Neural cell (in vitro differentiated cells): ENCODE measurements at regions not wholly inside any gene's neighbourhood (a gene's known extent, or its start where the extent isn't known, plus 50 kb on each side); places are given as distances from the start of the nearest gene placed in this dataset.
A peak's percentile ranks its signal among the peaks of the same experiment; 100 is the strongest.

Experiments used
- H2AFZ ChIP-seq: fragments of 200-600, 300-800 bp; sonication (generic), shearing (Covaris generic); 2 replicates; pipeline ENCODE4 v1.6.0; 2014; ENCODE audit warnings: low read depth, mild to moderate bottlenecking, antibody characterized with exemption, low read length, moderate library complexity
- H3F3A ChIP-seq: fragments of 200-600 bp; shearing (Covaris generic); 2 replicates; pipeline ENCODE4 v1.6.1; 2016; ENCODE audit warnings: mild to moderate bottlenecking, moderate library complexity, mixed read lengths, antibody characterized with exemption, low read length; ENCODE audit not compliant: insufficient read depth, poor library complexity, severe bottlenecking
- H3K27ac ChIP-seq: fragments of 200-600, 300-800 bp; sonication (generic), shearing (Covaris generic); 2 replicates; pipeline ENCODE4 v1.5.1; 2014; ENCODE audit warnings: mild to moderate bottlenecking, low read length, moderate library complexity
- H3K27me3 ChIP-seq: fragments of 300-800, 200-600 bp; sonication (generic), shearing (Covaris generic); 2 replicates; pipeline ENCODE4 v1.6.0; 2014; ENCODE audit warnings: mild to moderate bottlenecking, low read depth, low read length, moderate library complexity; ENCODE audit not compliant: insufficient read depth
- H3K36me3 ChIP-seq: fragments of 300-800, 200-600 bp; sonication (generic), shearing (Covaris generic); 2 replicates; pipeline ENCODE4 v1.5.1; 2014; ENCODE audit warnings: mild to moderate bottlenecking, antibody characterized with exemption, low read length, moderate library complexity; ENCODE audit not compliant: insufficient read depth
- H3K4me2 ChIP-seq: fragments of 300-800, 200-600 bp; sonication (generic), shearing (Covaris generic); 2 replicates; pipeline ENCODE4 v1.6.0; 2014; ENCODE audit warnings: mild to moderate bottlenecking, low read length
- H3K4me3 ChIP-seq: fragments of 300-800, 200-600 bp; sonication (generic), shearing (Covaris generic); 2 replicates; pipeline ENCODE4 v1.5.1; 2014; ENCODE audit warnings: mild to moderate bottlenecking, low read length, moderate library complexity
- H3K79me2 ChIP-seq: fragments of 200-600 bp; shearing (Covaris generic); replicated peaks from 2 replicates; pipeline ENCODE4 v1.6.0; 2014; ENCODE audit warnings: mild to moderate bottlenecking, low read length, moderate library complexity; ENCODE audit not compliant: insufficient read depth
- H3K9ac ChIP-seq: fragments of 300-800, 200-600 bp; sonication (generic), shearing (Covaris generic); 2 replicates; pipeline ENCODE4 v1.6.1; 2016; ENCODE audit warnings: mild to moderate bottlenecking, low read length, mixed read lengths
- H3K9me2 ChIP-seq: fragments of 200-600 bp; shearing (Covaris generic); 2 replicates; pipeline ENCODE4 v1.6.1; 2016; ENCODE audit warnings: mild to moderate bottlenecking, low read length, mixed read lengths; ENCODE audit not compliant: insufficient read depth
- H3K9me3 ChIP-seq: fragments of 200-600, 300-800 bp; sonication (generic), shearing (Covaris generic); 2 replicates; pipeline ENCODE4 v1.6.1; 2016; ENCODE audit warnings: mild to moderate bottlenecking, mixed run types, low read length, moderate library complexity, mixed read lengths
- H4K20me1 ChIP-seq: fragments of 200-600 bp; shearing (Covaris generic); 2 replicates; pipeline ENCODE4 v1.6.1; 2016; ENCODE audit warnings: mild to moderate bottlenecking, mixed run types; ENCODE audit not compliant: insufficient read depth
- EP300 ChIP-seq: fragments of 450-650 bp; conservative IDR thresholded peaks from 2 replicates; pipeline ENCODE4 v1.6.1; 2014; ENCODE audit warnings: antibody characterized with exemption, mild to moderate bottlenecking, moderate library complexity; ENCODE audit not compliant: poor library complexity, severe bottlenecking
- EZH2 ChIP-seq: fragments of 200-600, 300-800 bp; shearing (Covaris generic), sonication (generic); IDR thresholded peaks from 2 replicates; pipeline ENCODE4 v1.6.1; 2014; ENCODE audit warnings: antibody characterized with exemption, low read length, borderline replicate concordance, mild to moderate bottlenecking; ENCODE audit not compliant: insufficient read depth, poor library complexity, severe bottlenecking
- MXI1 ChIP-seq: fragments of 450-650 bp; conservative IDR thresholded peaks from 2 replicates; pipeline ENCODE4 v1.6.1; 2014; ENCODE audit warnings: antibody characterized with exemption, mild to moderate bottlenecking; ENCODE audit not compliant: poor library complexity, severe bottlenecking
- POLR2AphosphoS5 ChIP-seq: IDR thresholded peaks from 2 replicates; pipeline ENCODE4 v1.6.1; 2012
- RAD21 ChIP-seq: fragments of 450-650 bp; conservative IDR thresholded peaks from 2 replicates; pipeline ENCODE4 v1.6.1; 2014; ENCODE audit warnings: antibody characterized with exemption, mild to moderate bottlenecking, moderate library complexity
- SMC3 ChIP-seq: fragments of 450-650 bp; conservative IDR thresholded peaks from 2 replicates; pipeline ENCODE4 v1.6.1; 2014; ENCODE audit warnings: antibody characterized with exemption, mild to moderate bottlenecking, moderate library complexity; ENCODE audit not compliant: poor library complexity
- TAF1 ChIP-seq: IDR thresholded peaks from 2 replicates; pipeline ENCODE4 v1.6.1; 2012; ENCODE audit warnings: low read depth
- TF ChIP-seq, protein P1 (sequence below): fragments of 450-650 bp; IDR thresholded peaks from 2 replicates; pipeline ENCODE4 v1.5.1; 2014; ENCODE audit warnings: antibody characterized with exemption, mild to moderate bottlenecking, moderate library complexity; ENCODE audit not compliant: poor library complexity, severe bottlenecking
- TF ChIP-seq, protein P2 (sequence below): IDR thresholded peaks from 2 replicates; pipeline ENCODE4 v1.6.1; 2012; ENCODE audit warnings: borderline replicate concordance

DNA sequence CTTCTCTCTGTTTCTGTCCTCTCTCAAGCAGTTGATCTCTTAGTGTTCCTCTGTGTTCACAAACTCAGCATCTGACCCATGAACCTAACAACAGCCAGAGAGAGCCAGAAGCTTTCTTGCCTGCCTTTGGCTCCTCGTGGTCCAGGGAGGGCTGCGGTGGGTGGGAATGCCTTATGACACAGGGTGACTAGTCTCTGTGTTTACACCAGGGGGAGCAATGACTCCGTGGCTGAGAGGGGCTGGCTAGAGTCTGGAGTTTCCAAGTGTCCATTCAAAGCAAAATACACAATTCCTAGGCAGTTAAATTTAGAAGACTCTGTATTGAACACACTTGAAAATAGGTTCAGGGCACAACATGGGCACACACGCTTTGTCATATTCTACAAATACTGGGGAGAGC, 370.0 kb upstream of the FRG2C start:
- Histone ChIP-seq H3K9ac (no peak overlapping the region), H3K27ac (no peak overlapping the region), H3K79me2 (no peaks in the 10 kb centered on the region), H4K20me1 (no peaks in the 10 kb centered on the region), H3K4me3 (no peak overlapping the region), H2AFZ (no peak overlapping the region), H3F3A (no peaks in the 10 kb centered on the region), H3K36me3 (no peaks in the 10 kb centered on the region), H3K4me2 (no peak overlapping the region), H3K9me3 (no peaks in the 10 kb centered on the region), H3K9me2 (no peaks in the 10 kb centered on the region), H3K27me3 (no peaks in the 10 kb centered on the region)
- TF ChIP-seq SMC3 (peak; percentile 70), EZH2 (no peak), RAD21 (peak; percentile 65)
- TF ChIP-seq, protein P1, sequence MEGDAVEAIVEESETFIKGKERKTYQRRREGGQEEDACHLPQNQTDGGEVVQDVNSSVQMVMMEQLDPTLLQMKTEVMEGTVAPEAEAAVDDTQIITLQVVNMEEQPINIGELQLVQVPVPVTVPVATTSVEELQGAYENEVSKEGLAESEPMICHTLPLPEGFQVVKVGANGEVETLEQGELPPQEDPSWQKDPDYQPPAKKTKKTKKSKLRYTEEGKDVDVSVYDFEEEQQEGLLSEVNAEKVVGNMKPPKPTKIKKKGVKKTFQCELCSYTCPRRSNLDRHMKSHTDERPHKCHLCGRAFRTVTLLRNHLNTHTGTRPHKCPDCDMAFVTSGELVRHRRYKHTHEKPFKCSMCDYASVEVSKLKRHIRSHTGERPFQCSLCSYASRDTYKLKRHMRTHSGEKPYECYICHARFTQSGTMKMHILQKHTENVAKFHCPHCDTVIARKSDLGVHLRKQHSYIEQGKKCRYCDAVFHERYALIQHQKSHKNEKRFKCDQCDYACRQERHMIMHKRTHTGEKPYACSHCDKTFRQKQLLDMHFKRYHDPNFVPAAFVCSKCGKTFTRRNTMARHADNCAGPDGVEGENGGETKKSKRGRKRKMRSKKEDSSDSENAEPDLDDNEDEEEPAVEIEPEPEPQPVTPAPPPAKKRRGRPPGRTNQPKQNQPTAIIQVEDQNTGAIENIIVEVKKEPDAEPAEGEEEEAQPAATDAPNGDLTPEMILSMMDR, result peak; percentile 56

DNA sequence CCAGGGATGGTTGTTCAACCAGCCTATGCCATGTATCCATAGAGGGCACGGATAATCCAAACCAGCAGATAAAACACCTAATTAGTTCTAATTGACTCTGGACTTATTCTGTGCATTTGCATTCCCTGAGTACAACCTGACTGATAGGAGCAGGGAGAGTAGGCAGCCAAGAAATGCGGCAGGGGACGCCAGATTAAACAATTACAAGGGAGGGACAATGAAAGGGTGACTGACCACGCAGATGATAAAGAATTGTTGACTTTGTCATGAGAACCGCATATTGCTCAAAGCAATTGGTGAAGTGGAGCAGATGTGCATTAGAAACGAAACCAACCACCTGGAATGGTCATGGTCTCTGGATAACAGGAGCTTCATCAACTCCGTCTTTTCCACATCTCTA, 369.1 kb upstream of the FRG2C start:
- Histone ChIP-seq H3K27ac (no peak overlapping the region), H3K4me2 (no peak overlapping the region), H3K9ac (no peak overlapping the region), H3K9me2 (no peaks in the 10 kb centered on the region), H3K27me3 (no peaks in the 10 kb centered on the region), H3K79me2 (no peaks in the 10 kb centered on the region), H2AFZ (no peak overlapping the region), H3K36me3 (no peaks in the 10 kb centered on the region), H4K20me1 (no peaks in the 10 kb centered on the region), H3K9me3 (no peaks in the 10 kb centered on the region), H3K4me3 (no peak overlapping the region), H3F3A (no peaks in the 10 kb centered on the region)
- TF ChIP-seq, protein P2, sequence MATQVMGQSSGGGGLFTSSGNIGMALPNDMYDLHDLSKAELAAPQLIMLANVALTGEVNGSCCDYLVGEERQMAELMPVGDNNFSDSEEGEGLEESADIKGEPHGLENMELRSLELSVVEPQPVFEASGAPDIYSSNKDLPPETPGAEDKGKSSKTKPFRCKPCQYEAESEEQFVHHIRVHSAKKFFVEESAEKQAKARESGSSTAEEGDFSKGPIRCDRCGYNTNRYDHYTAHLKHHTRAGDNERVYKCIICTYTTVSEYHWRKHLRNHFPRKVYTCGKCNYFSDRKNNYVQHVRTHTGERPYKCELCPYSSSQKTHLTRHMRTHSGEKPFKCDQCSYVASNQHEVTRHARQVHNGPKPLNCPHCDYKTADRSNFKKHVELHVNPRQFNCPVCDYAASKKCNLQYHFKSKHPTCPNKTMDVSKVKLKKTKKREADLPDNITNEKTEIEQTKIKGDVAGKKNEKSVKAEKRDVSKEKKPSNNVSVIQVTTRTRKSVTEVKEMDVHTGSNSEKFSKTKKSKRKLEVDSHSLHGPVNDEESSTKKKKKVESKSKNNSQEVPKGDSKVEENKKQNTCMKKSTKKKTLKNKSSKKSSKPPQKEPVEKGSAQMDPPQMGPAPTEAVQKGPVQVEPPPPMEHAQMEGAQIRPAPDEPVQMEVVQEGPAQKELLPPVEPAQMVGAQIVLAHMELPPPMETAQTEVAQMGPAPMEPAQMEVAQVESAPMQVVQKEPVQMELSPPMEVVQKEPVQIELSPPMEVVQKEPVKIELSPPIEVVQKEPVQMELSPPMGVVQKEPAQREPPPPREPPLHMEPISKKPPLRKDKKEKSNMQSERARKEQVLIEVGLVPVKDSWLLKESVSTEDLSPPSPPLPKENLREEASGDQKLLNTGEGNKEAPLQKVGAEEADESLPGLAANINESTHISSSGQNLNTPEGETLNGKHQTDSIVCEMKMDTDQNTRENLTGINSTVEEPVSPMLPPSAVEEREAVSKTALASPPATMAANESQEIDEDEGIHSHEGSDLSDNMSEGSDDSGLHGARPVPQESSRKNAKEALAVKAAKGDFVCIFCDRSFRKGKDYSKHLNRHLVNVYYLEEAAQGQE, result no peak
- TF ChIP-seq TAF1, result no peak
- TF ChIP-seq RAD21, result no peak
- no peak for TF ChIP-seq EZH2
- TF ChIP-seq, protein P1, result no peak
- no peak for TF ChIP-seq POLR2AphosphoS5
- no peak for TF ChIP-seq MXI1
- TF ChIP-seq SMC3, result no peak
- no peak for TF ChIP-seq EP300
